NB4 (cell line): ENCODE measurements at regions not wholly inside any gene's neighbourhood (a gene's known extent, or its start where the extent isn't known, plus 50 kb on each side); places are given as distances from the start of the nearest gene placed in this dataset.

ENCODE experiments used
- CTCF ChIP-seq: IDR thresholded peaks from one replicate; pipeline ENCODE4 v1.5.1; 2012; ENCODE audit warnings: low read depth, low read length
- TF ChIP-seq, protein P1 (sequence below): IDR thresholded peaks from 2 replicates; pipeline ENCODE4 v1.6.1; 2011; ENCODE audit warnings: low read depth, low read length

DNA sequence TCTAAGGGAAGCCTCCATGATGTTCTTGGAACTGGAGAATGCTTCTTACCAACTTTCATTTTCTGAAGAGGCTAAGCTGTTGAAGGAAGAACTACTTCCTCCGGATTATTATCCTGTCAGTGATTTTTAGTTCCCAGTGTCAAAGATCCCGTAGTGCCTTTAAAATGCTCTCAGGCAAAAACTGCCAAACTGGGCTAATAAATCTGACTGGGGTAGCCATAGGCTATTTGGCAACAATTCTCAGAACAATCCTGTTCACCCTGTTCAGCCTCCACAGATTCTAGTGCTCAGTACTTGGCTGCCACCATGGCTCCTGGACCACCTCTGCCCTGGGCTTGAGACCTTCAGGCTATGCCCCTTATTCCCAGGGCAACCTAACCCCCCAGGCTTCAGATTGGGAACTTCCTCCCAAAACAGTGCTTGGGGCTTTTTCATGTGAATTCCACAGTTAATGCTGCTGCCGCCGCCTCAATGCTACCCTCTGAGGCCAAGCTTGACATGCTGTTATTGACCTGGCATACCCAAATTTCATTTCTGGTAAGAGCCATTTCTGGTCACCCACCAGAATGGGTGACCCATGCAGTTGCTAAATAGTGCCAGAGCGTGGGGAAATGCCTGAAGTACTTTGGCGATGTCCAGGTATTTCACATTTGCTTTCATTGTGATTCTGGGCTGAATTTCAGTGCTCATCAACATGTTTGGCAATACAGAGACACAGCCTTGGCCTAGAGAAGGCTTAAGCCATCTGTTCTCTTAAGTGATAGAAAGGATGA, 110.0 kb upstream of the ARHGAP5 start:
- TF ChIP-seq CTCF, result no peak
- TF ChIP-seq, protein P1, sequence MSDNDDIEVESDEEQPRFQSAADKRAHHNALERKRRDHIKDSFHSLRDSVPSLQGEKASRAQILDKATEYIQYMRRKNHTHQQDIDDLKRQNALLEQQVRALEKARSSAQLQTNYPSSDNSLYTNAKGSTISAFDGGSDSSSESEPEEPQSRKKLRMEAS, result no peak
